ENCODE measurements at regions not wholly inside any gene's neighbourhood (a gene's known extent, or its start where the extent isn't known, plus 50 kb on each side); places are given as distances from the start of the nearest gene placed in this dataset.

DNA sequence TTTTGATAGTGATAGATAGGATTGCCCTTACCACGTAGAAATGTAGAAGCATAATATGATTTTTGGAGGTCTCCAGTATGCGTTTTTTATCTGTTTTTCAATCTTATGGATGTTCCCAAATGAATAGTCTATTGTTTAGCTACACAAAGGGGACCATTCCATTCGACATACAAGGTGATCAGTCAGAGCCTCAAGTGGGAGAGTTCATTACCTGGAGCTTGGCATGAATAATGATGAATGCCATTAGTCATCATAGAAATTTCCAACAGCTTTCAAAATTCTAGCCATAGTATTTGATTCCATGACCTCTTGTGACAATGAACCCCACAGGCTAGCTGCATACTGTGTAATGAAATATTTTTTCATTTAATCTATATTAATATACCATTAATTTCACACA lies 123.6 kb downstream of the PDHA2 start:
- H3K36me3 ChIP-seq (replicated peaks; ENCODE audit: insufficient read depth, low read depth): no peaks in the 10 kb centered on the region
- no peak overlapping the region for H3K4me2 ChIP-seq
- no peak overlapping the region for H3K27ac ChIP-seq
- H3K4me3 ChIP-seq: no peak overlapping the region
- no peak for DNase-seq (ENCODE audit: low spot score)
- H3K27me3 ChIP-seq: no peaks in the 10 kb centered on the region
- H2AFZ ChIP-seq: no peak overlapping the region
- H3K9me2 ChIP-seq (replicated peaks; ENCODE audit: insufficient read depth): no peaks in the 10 kb centered on the region
- no peaks in the 10 kb centered on the region for H3K4me1 ChIP-seq (ENCODE audit: insufficient read depth)
- no peaks in the 10 kb centered on the region for H4K20me1 ChIP-seq (ENCODE audit: insufficient read depth, poor library complexity, severe bottlenecking)
- no peak for TF ChIP-seq EZH2phosphoT487 (IDR thresholded peaks at IDR 0.05; ENCODE audit: low read depth, severe bottlenecking, unreplicated experiment)
- TF ChIP-seq, protein P1, sequence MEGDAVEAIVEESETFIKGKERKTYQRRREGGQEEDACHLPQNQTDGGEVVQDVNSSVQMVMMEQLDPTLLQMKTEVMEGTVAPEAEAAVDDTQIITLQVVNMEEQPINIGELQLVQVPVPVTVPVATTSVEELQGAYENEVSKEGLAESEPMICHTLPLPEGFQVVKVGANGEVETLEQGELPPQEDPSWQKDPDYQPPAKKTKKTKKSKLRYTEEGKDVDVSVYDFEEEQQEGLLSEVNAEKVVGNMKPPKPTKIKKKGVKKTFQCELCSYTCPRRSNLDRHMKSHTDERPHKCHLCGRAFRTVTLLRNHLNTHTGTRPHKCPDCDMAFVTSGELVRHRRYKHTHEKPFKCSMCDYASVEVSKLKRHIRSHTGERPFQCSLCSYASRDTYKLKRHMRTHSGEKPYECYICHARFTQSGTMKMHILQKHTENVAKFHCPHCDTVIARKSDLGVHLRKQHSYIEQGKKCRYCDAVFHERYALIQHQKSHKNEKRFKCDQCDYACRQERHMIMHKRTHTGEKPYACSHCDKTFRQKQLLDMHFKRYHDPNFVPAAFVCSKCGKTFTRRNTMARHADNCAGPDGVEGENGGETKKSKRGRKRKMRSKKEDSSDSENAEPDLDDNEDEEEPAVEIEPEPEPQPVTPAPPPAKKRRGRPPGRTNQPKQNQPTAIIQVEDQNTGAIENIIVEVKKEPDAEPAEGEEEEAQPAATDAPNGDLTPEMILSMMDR (IDR thresholded peaks at IDR 0.05; ENCODE audit: poor library complexity): no peak
- no peak for TF ChIP-seq EZH2 (IDR thresholded peaks at IDR 0.05; ENCODE audit: borderline replicate concordance)
- H3K9me3 ChIP-seq (ENCODE audit: low read depth): no peaks in the 10 kb centered on the region
- H3K79me2 ChIP-seq: no peaks in the 10 kb centered on the region
- 71% methylated on average over 3 of the region's 3 CpGs for WGBS (ENCODE audit: low lambda C conversion rate, missing lambda C conversion rate)

DNA sequence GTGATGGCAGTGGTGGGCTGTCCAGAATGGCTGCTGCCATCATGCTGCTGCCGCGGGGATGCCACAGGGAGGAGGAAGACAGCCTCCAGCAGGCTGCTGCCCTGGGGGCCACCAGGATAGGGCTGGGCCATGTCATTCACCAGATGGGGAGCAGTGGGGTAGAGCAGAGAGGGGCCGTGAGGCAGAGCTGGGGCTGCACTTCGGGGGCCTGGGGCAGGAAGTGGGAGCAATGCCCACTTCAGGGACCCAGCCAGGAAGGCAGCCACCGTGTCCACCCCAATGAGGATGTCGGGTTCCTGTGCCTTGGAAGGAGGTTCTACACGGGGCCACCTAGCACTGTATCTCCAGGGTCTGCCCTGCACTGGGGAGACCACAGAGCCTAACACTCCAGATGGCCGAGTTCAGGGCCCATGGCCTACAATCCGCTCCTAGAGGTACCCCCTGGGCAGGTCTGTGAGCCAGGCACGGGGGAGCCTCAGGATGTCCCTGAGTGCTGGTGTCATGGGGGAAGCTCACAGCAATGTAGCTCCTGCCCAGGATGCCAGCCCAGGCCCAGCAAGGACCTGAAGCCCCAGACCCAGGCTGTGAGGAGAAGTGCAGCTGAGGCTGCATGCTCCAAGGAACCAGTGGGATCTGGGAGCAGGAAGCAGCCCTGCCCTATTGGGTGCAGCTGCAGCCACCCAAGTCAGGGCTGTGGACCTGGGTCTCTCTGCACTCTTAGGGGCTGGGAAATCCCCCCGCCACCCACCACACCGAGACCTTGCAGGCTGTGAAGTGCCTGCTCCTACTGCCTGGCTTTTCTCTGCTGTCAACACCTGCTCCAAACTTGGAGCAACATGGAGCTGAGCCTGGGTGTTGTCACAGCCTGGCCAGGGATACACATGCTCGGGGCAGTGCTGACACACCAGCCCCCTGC lies 140.3 kb downstream of the PDHA2 start:
- no peak for TF ChIP-seq EZH2phosphoT487 (IDR thresholded peaks at IDR 0.05; ENCODE audit: low read depth, severe bottlenecking, unreplicated experiment)
- TF ChIP-seq EZH2 (IDR thresholded peaks at IDR 0.05; ENCODE audit: borderline replicate concordance): no peak
- TF ChIP-seq, protein P1 (IDR thresholded peaks at IDR 0.05; ENCODE audit: poor library complexity): no peak
- WGBS (ENCODE audit: low lambda C conversion rate, missing lambda C conversion rate): 92% methylated on average over 13 of the region's 13 CpGs
- Histone ChIP-seq H3K9me3 (ENCODE audit: low read depth) (no peaks in the 10 kb centered on the region), H3K4me2 (no peak overlapping the region), H3K27ac (no peak overlapping the region), H4K20me1 (ENCODE audit: insufficient read depth, poor library complexity, severe bottlenecking) (no peaks in the 10 kb centered on the region), H3K9me2 (replicated peaks; ENCODE audit: insufficient read depth) (no peaks in the 10 kb centered on the region), H3K4me1 (ENCODE audit: insufficient read depth) (no peaks in the 10 kb centered on the region), H3K79me2 (no peaks in the 10 kb centered on the region), H2AFZ (no peak overlapping the region), H3K27me3 (no peaks in the 10 kb centered on the region), H3K4me3 (no peak overlapping the region), H3K36me3 (replicated peaks; ENCODE audit: insufficient read depth, low read depth) (no peaks in the 10 kb centered on the region)
- no peak for DNase-seq (ENCODE audit: low spot score)

DNA sequence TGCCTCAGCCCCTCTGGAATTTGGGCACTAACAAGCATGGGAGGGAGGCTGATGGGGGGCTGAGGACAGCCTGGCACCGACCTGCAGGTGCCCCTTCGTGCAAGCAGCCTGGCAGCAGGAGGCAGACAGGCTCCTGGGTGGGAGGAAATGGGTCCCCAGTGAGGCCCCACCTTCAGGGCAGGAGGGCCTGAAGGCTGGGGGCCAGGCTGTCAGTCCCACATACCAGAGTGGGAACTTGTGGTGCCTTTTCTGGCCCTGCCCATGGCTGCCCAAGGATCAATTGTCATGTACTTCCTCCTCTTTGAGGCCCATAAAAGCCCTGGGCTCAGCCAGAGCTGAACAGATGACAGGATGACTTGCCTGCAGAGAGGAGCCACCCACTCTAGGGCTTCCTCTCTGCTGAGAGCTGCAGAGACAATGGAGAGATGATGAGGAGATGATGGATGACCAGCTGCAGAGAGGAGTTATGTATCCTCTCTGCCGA lies 141.0 kb downstream of the PDHA2 start:
- no peaks in the 10 kb centered on the region for H3K4me1 ChIP-seq (ENCODE audit: insufficient read depth)
- no peaks in the 10 kb centered on the region for H3K79me2 ChIP-seq
- H3K9me3 ChIP-seq (ENCODE audit: low read depth): no peaks in the 10 kb centered on the region
- H3K27ac ChIP-seq: no peak overlapping the region
- H3K9me2 ChIP-seq (replicated peaks; ENCODE audit: insufficient read depth): no peaks in the 10 kb centered on the region
- no peak overlapping the region for H3K4me3 ChIP-seq
- no peak for DNase-seq (ENCODE audit: low spot score)
- H3K27me3 ChIP-seq: no peaks in the 10 kb centered on the region
- 78% methylated on average over 3 of the region's 3 CpGs for WGBS (ENCODE audit: low lambda C conversion rate, missing lambda C conversion rate)
- TF ChIP-seq, protein P1 (IDR thresholded peaks at IDR 0.05; ENCODE audit: poor library complexity): no peak
- TF ChIP-seq EZH2 (IDR thresholded peaks at IDR 0.05; ENCODE audit: borderline replicate concordance) (no peak), EZH2phosphoT487 (IDR thresholded peaks at IDR 0.05; ENCODE audit: low read depth, severe bottlenecking, unreplicated experiment) (no peak)
- H3K36me3 ChIP-seq (replicated peaks; ENCODE audit: insufficient read depth, low read depth): no peaks in the 10 kb centered on the region
- H3K4me2 ChIP-seq: no peak overlapping the region
- H2AFZ ChIP-seq: no peak overlapping the region
- no peaks in the 10 kb centered on the region for H4K20me1 ChIP-seq (ENCODE audit: insufficient read depth, poor library complexity, severe bottlenecking)
